Endothelial cell of hepatic sinusoid (primary cell): ENCODE measurements at regions not wholly inside any gene's neighbourhood (a gene's known extent, or its start where the extent isn't known, plus 50 kb on each side); places are given as distances from the start of the nearest gene placed in this dataset.

Experiments
- in situ Hi-C: cut with HindIII; loops from 2 replicates; pipeline ENCODE4 v1.10.0; 2017; ENCODE audit warnings: low sequenced_read_pairs

GRCh38 chr18:75358928-75359327 lies 68.6 kb downstream of the SMIM21 start:
- in situ Hi-C loops, result loop anchor here (5.0 kb wide), 2 partner anchors 38 to 107 kb away; no protein-coding TSS in a partner anchor

GRCh38 chr18:75353357-75353756 lies 74.1 kb downstream of the SMIM21 start:
- in situ Hi-C loops, result no loop called here

GRCh38 chr18:75351409-75351808 lies 76.1 kb downstream of the SMIM21 start:
- in situ Hi-C loops, result no loop called here

- in situ Hi-C loops, result no loop called here
These were observed 76.6 kb downstream of the SMIM21 start for GRCh38 chr18:75350857-75351256.

GRCh38 chr18:75350512-75350839 lies 77.0 kb downstream of the SMIM21 start:
- in situ Hi-C loops, result no loop called here

GRCh38 chr18:75349668-75350511 lies 77.6 kb downstream of the SMIM21 start:
- in situ Hi-C loops, result no loop called here

GRCh38 chr18:75346671-75347070 lies 80.8 kb downstream of the SMIM21 start:
- in situ Hi-C loops, result no loop called here

GRCh38 chr18:75344615-75345014 lies 82.9 kb downstream of the SMIM21 start:
- in situ Hi-C loops, result no loop called here

GRCh38 chr18:75344161-75344560 lies 83.3 kb downstream of the SMIM21 start:
- in situ Hi-C loops, result no loop called here

GRCh38 chr18:75343389-75343788 lies 84.1 kb downstream of the SMIM21 start:
- in situ Hi-C loops, result no loop called here

- in situ Hi-C loops, result no loop called here
These were observed 85.6 kb downstream of the SMIM21 start for GRCh38 chr18:75341897-75342296.

GRCh38 chr18:75341267-75341666 lies 86.2 kb downstream of the SMIM21 start:
- in situ Hi-C loops, result no loop called here

GRCh38 chr18:75339936-75340605 lies 87.4 kb downstream of the SMIM21 start:
- in situ Hi-C loops, result no loop called here
